ENCODE measurements at regions not wholly inside any gene's neighbourhood (a gene's known extent, or its start where the extent isn't known, plus 50 kb on each side); places are given as distances from the start of the nearest gene placed in this dataset.

GRCh38 chr1:200294241-200294640, 115.6 kb downstream of the ZNF281 start:
- H3F3A ChIP-seq (ENCODE audit: insufficient read depth): no peaks in the 10 kb centered on the region
- in situ Hi-C loops (cut with MboI): loop anchor here (25.0 kb wide), 2 partner anchors 193 to 607 kb away; no protein-coding TSS in a partner anchor
- no peak overlapping the region for H3K27ac ChIP-seq
- no peak for TF ChIP-seq EZH2 (IDR thresholded peaks at IDR 0.05; ENCODE audit: insufficient read depth, poor library complexity, severe bottlenecking)
- no peak for TF ChIP-seq EZH2phosphoT487 (IDR thresholded peaks at IDR 0.05; ENCODE audit: insufficient read depth, low read depth)
- no peak overlapping the region for H2AFZ ChIP-seq
- no peak overlapping the region for H3K4me3 ChIP-seq
- H3K4me1 ChIP-seq (ENCODE audit: insufficient read depth): peaks cover 10% of the 10 kb centered on the region
- H3K9me2 ChIP-seq (ENCODE audit: insufficient read depth): no peaks in the 10 kb centered on the region
- H3K9me3 ChIP-seq (ENCODE audit: low read depth): no peaks in the 10 kb centered on the region
- H3K27me3 ChIP-seq (replicated peaks; ENCODE audit: insufficient read depth): no peaks in the 10 kb centered on the region
- H3K36me3 ChIP-seq (ENCODE audit: low read depth): no peaks in the 10 kb centered on the region
- H4K20me1 ChIP-seq (ENCODE audit: insufficient read depth): no peaks in the 10 kb centered on the region
- H3K4me2 ChIP-seq (ENCODE audit: unreplicated experiment): no peak overlapping the region
- DNase-seq: no peak
- no peaks in the 10 kb centered on the region for H3K79me2 ChIP-seq (ENCODE audit: insufficient read depth)
- 82 to 93% methylated on average over 2 of the region's 2 CpGs for WGBS, 2 experiments (ENCODE audit: low coverage in 1 of 2, low lambda C conversion rate in 2 of 2, missing lambda C conversion rate in 2 of 2)
- no peak overlapping the region for H3K9ac ChIP-seq

GRCh38 chr1:200292699-200293098, 117.1 kb downstream of the ZNF281 start:
- H3K27ac ChIP-seq: no peak overlapping the region
- in situ Hi-C loops (cut with MboI): loop anchor here (25.0 kb wide), 2 partner anchors 195 to 605 kb away; no protein-coding TSS in a partner anchor
- TF ChIP-seq EZH2 (IDR thresholded peaks at IDR 0.05; ENCODE audit: insufficient read depth, poor library complexity, severe bottlenecking) (no peak), EZH2phosphoT487 (IDR thresholded peaks at IDR 0.05; ENCODE audit: insufficient read depth, low read depth) (no peak)
- H3K36me3 ChIP-seq (ENCODE audit: low read depth): no peaks in the 10 kb centered on the region
- no peak overlapping the region for H3K4me2 ChIP-seq (ENCODE audit: unreplicated experiment)
- H3K9ac ChIP-seq: no peak overlapping the region
- no peaks in the 10 kb centered on the region for H4K20me1 ChIP-seq (ENCODE audit: insufficient read depth)
- H3K27me3 ChIP-seq (replicated peaks; ENCODE audit: insufficient read depth): no peaks in the 10 kb centered on the region
- no peaks in the 10 kb centered on the region for H3K79me2 ChIP-seq (ENCODE audit: insufficient read depth)
- 55 to 61% methylated on average over 2 of the region's 2 CpGs for WGBS, 2 experiments (ENCODE audit: low coverage in 1 of 2, low lambda C conversion rate in 2 of 2, missing lambda C conversion rate in 2 of 2)
- H3F3A ChIP-seq (ENCODE audit: insufficient read depth): no peaks in the 10 kb centered on the region
- no peaks in the 10 kb centered on the region for H3K9me2 ChIP-seq (ENCODE audit: insufficient read depth)
- no peak overlapping the region for H2AFZ ChIP-seq
- H3K4me1 ChIP-seq (ENCODE audit: insufficient read depth): peaks cover 10% of the 10 kb centered on the region
- H3K4me3 ChIP-seq: no peak overlapping the region
- H3K9me3 ChIP-seq (ENCODE audit: low read depth): no peaks in the 10 kb centered on the region
- no peak for DNase-seq

DNA sequence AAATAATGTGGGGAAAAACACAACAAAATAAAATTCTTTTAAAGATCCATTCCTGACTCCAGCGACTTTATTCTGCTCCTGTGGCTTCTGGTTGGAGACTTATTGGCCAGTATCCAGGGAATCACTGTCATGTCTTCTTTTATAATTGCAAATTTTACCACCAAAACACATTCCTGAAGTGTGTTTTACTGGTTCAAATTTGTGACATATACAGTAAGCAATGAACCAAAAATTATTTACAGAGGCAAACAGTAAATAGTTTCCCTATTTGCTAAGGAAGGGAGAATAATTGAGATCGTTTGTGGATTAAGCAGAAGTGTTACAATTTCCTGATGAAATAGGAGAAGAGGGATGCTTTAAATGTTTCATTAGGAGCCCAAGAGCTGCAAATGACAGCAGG, 118.7 kb downstream of the ZNF281 start:
- DNase-seq: no peak
- no peaks in the 10 kb centered on the region for H3K9me2 ChIP-seq (ENCODE audit: insufficient read depth)
- no peaks in the 10 kb centered on the region for H3K79me2 ChIP-seq (ENCODE audit: insufficient read depth)
- no peak overlapping the region for H3K4me3 ChIP-seq
- TF ChIP-seq EZH2phosphoT487 (IDR thresholded peaks at IDR 0.05; ENCODE audit: insufficient read depth, low read depth) (no peak), EZH2 (IDR thresholded peaks at IDR 0.05; ENCODE audit: insufficient read depth, poor library complexity, severe bottlenecking) (no peak)
- H3K4me1 ChIP-seq (ENCODE audit: insufficient read depth): peaks cover 10% of the 10 kb centered on the region
- no peaks in the 10 kb centered on the region for H3K9me3 ChIP-seq (ENCODE audit: low read depth)
- H3K9ac ChIP-seq: no peak overlapping the region
- 2 to 10% methylated on average over 2 of the region's 2 CpGs for WGBS, 2 experiments (ENCODE audit: low coverage in 1 of 2, low lambda C conversion rate in 2 of 2, missing lambda C conversion rate in 2 of 2)
- no peak overlapping the region for H3K27ac ChIP-seq
- in situ Hi-C loops (cut with MboI): loop anchor here (25.0 kb wide), 2 partner anchors 196 to 604 kb away; no protein-coding TSS in a partner anchor
- no peaks in the 10 kb centered on the region for H3K36me3 ChIP-seq (ENCODE audit: low read depth)
- H2AFZ ChIP-seq: peak overlapping the region; percentile 59
- no peaks in the 10 kb centered on the region for H3K27me3 ChIP-seq (replicated peaks; ENCODE audit: insufficient read depth)
- no peak overlapping the region for H3K4me2 ChIP-seq (ENCODE audit: unreplicated experiment)
- H3F3A ChIP-seq (ENCODE audit: insufficient read depth): no peaks in the 10 kb centered on the region
- H4K20me1 ChIP-seq (ENCODE audit: insufficient read depth): no peaks in the 10 kb centered on the region

DNA sequence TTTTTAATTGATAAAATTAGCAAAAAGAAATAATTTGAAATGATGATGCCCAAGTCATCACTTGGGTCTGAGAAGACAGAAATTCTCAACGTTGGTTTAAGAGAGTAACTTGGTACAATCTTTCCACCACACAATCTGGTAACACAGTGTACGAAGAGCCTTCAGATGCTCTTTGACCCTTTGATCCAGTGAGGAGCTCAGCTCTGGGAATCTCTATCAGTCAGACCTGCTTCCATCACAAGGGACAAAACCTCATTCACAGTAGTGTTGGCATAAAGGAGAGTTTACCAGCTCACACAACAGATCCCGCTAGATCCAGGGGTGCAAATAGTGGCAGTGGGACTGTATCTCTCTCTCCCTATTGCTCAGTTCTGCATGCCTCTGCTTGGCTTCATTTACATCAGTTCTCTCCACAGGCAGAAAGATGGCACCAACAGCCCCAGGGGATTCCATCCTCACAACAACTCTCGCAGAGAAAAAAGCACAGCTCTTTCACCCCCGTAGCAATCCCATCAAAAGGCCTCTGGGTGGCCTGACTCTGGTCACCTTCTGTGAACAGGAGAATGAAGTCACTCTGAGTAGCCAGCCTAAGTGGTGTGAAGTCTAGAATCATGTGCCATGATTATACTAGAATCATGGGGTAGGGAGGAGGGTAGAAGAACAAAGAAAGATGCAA, 119.7 kb downstream of the ZNF281 start:
- DNase-seq: peak; percentile 29
- in situ Hi-C loops (cut with MboI): loop anchor here (25.0 kb wide), 2 partner anchors 197 to 603 kb away; no protein-coding TSS in a partner anchor
- 80 to 82% methylated on average over 5 of the region's 5 CpGs for WGBS, 2 experiments (ENCODE audit: low coverage in 1 of 2, low lambda C conversion rate in 2 of 2, missing lambda C conversion rate in 2 of 2)
- Histone ChIP-seq H3K27me3 (replicated peaks; ENCODE audit: insufficient read depth) (no peaks in the 10 kb centered on the region), H3K36me3 (ENCODE audit: low read depth) (no peaks in the 10 kb centered on the region), H3K27ac (no peak overlapping the region), H3F3A (ENCODE audit: insufficient read depth) (no peaks in the 10 kb centered on the region), H4K20me1 (ENCODE audit: insufficient read depth) (no peaks in the 10 kb centered on the region), H3K4me1 (ENCODE audit: insufficient read depth) (peaks cover 10% of the 10 kb centered on the region), H2AFZ (no peak overlapping the region), H3K9ac (no peak overlapping the region), H3K4me2 (ENCODE audit: unreplicated experiment) (no peak overlapping the region), H3K9me3 (ENCODE audit: low read depth) (no peaks in the 10 kb centered on the region), H3K4me3 (no peak overlapping the region), H3K79me2 (ENCODE audit: insufficient read depth) (no peaks in the 10 kb centered on the region), H3K9me2 (ENCODE audit: insufficient read depth) (no peaks in the 10 kb centered on the region)
- TF ChIP-seq EZH2 (IDR thresholded peaks at IDR 0.05; ENCODE audit: insufficient read depth, poor library complexity, severe bottlenecking) (no peak), EZH2phosphoT487 (IDR thresholded peaks at IDR 0.05; ENCODE audit: insufficient read depth, low read depth) (no peak)
